ENCODE measurements at regions not wholly inside any gene's neighbourhood (a gene's known extent, or its start where the extent isn't known, plus 50 kb on each side); places are given as distances from the start of the nearest gene placed in this dataset.

- Histone ChIP-seq H3K27me3 (replicated peaks; ENCODE audit: control insufficient read depth, insufficient read depth, low read length) (no peaks in the 10 kb centered on the region; the same call in 1 of the 2 replicates), H3K4me1 (no peaks in the 10 kb centered on the region), H3K4me3 (ENCODE audit: low read depth, low read length) (no peak overlapping the region), H3K36me3 (ENCODE audit: control insufficient read depth, insufficient read depth, low read length) (no peaks in the 10 kb centered on the region), H3K9me3 (no peaks in the 10 kb centered on the region)
- no peaks in the 10 kb centered on the region for H3K9me3 Mint-ChIP-seq (ENCODE audit: unreplicated experiment)
- H3K4me3 Mint-ChIP-seq (ENCODE audit: unreplicated experiment) = no peak overlapping the region
- intact Hi-C loops (cut with micrococcal nuclease; ENCODE audit: unreplicated experiment) = no loop called here
- ChIA-PET CTCF (no interaction called here), POLR2A (no interaction called here)
- no peaks in the 10 kb centered on the region for H3K36me3 Mint-ChIP-seq (ENCODE audit: insufficient read depth, unreplicated experiment)
- no peaks in the 10 kb centered on the region for H3K4me1 Mint-ChIP-seq (ENCODE audit: low read depth, unreplicated experiment)
- no peak for DNase-seq
- peaks cover 35% of the 10 kb centered on the region for H3K27me3 Mint-ChIP-seq (ENCODE audit: insufficient read depth, unreplicated experiment)
- H3K27ac Mint-ChIP-seq (ENCODE audit: unreplicated experiment) = no peak overlapping the region
- no TSS peak for BruUV-seq (replicated peaks)
- TF ChIP-seq, protein P1, sequence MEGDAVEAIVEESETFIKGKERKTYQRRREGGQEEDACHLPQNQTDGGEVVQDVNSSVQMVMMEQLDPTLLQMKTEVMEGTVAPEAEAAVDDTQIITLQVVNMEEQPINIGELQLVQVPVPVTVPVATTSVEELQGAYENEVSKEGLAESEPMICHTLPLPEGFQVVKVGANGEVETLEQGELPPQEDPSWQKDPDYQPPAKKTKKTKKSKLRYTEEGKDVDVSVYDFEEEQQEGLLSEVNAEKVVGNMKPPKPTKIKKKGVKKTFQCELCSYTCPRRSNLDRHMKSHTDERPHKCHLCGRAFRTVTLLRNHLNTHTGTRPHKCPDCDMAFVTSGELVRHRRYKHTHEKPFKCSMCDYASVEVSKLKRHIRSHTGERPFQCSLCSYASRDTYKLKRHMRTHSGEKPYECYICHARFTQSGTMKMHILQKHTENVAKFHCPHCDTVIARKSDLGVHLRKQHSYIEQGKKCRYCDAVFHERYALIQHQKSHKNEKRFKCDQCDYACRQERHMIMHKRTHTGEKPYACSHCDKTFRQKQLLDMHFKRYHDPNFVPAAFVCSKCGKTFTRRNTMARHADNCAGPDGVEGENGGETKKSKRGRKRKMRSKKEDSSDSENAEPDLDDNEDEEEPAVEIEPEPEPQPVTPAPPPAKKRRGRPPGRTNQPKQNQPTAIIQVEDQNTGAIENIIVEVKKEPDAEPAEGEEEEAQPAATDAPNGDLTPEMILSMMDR (IDR thresholded peaks at IDR 0.05; ENCODE audit: insufficient read depth in 1 of 2, low read depth in 1 of 2, low read length in 1 of 2, severe bottlenecking in 1 of 2, unreplicated experiment in 1 of 2) = no peak
Measured at GRCh38 chr14:104374718-104375080, 204.9 kb upstream of the C14orf180 start.

GRCh38 chr14:104375551-104376201, 203.9 kb upstream of the C14orf180 start:
- Mint-ChIP-seq H3K27me3 (ENCODE audit: insufficient read depth, unreplicated experiment) (peaks cover 37% of the 10 kb centered on the region), H3K36me3 (ENCODE audit: insufficient read depth, unreplicated experiment) (no peaks in the 10 kb centered on the region), H3K27ac (ENCODE audit: unreplicated experiment) (no peak overlapping the region), H3K9me3 (ENCODE audit: unreplicated experiment) (peaks cover 3% of the 10 kb centered on the region), H3K4me3 (ENCODE audit: unreplicated experiment) (no peak overlapping the region), H3K4me1 (ENCODE audit: low read depth, unreplicated experiment) (no peaks in the 10 kb centered on the region)
- no peak for DNase-seq
- ChIA-PET POLR2A (no interaction called here), CTCF (no interaction called here)
- Histone ChIP-seq H3K9me3 (no peaks in the 10 kb centered on the region), H3K4me3 (ENCODE audit: low read depth, low read length) (no peak overlapping the region), H3K36me3 (ENCODE audit: control insufficient read depth, insufficient read depth, low read length) (no peaks in the 10 kb centered on the region), H3K27me3 (replicated peaks; ENCODE audit: control insufficient read depth, insufficient read depth, low read length) (no peaks in the 10 kb centered on the region; the same call in 1 of the 2 replicates), H3K4me1 (no peaks in the 10 kb centered on the region)
- BruUV-seq (replicated peaks) = no TSS peak
- TF ChIP-seq, protein P1 (IDR thresholded peaks at IDR 0.05; ENCODE audit: insufficient read depth in 1 of 2, low read depth in 1 of 2, low read length in 1 of 2, severe bottlenecking in 1 of 2, unreplicated experiment in 1 of 2) = no peak
- intact Hi-C loops (cut with micrococcal nuclease; ENCODE audit: unreplicated experiment) = no loop called here

DNA sequence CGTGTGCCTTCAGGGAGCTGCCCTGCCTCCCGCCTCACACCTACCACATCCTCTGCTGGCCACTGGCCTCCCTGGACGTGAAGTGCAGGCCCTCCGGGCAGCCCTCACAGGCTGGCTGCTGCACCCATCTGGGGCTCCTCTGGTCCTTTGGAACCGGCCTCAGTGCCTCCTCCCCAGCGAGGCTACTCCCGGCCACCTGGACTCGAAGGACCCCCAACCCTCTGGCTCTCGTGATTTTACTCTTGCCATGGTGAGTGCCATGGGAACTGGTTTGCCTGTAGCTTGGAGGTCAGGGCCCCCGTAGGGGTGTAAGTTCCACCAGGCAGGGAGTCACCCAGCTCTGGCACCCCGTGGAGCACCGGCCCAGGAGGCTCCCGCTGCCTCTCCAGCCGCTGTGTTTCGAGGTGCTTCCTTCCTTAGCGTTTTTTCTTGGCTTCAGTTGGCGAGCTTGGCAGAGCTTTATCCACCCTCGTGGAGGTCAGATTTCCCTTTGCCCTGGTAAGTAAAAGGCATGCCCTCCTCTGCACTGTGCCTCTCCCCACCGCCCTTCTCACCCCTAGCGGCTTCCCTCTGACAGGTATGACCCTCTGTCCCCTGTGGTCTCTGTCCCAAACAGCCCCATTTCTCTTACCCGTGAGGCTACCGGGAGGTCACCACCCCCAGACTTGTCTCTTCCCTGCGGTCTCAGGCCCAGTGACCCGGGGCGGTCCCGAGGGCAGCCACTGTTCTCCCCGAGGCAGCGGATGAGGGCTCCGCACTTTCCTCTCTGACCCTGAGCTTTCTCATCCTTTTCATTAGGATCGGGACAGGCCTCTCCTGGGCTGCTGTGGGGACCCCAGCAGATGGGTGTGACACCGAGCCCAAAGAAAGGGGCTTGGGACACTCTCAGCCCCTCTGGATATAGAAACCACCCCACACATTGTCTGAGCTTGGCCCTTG, 203.1 kb upstream of the C14orf180 start:
- Histone ChIP-seq H3K9me3 (0 out of 2 replicates have a peak, but pooled peaks cover 5% of the 10 kb centered on the region), H3K4me3 (ENCODE audit: low read depth, low read length) (no peak overlapping the region), H3K36me3 (ENCODE audit: control insufficient read depth, insufficient read depth, low read length) (no peaks in the 10 kb centered on the region), H3K4me1 (no peaks in the 10 kb centered on the region), H3K27me3 (replicated peaks; ENCODE audit: control insufficient read depth, insufficient read depth, low read length) (no peaks in the 10 kb centered on the region; the same call in 1 of the 2 replicates)
- no peak for DNase-seq
- peaks cover 38% of the 10 kb centered on the region for H3K27me3 Mint-ChIP-seq (ENCODE audit: insufficient read depth, unreplicated experiment)
- TF ChIP-seq, protein P1 (IDR thresholded peaks at IDR 0.05; ENCODE audit: insufficient read depth in 1 of 2, low read depth in 1 of 2, low read length in 1 of 2, severe bottlenecking in 1 of 2, unreplicated experiment in 1 of 2) = no peak
- H3K4me1 Mint-ChIP-seq (ENCODE audit: low read depth, unreplicated experiment) = no peaks in the 10 kb centered on the region
- intact Hi-C loops (cut with micrococcal nuclease; ENCODE audit: unreplicated experiment) = no loop called here
- peaks cover 11% of the 10 kb centered on the region for H3K9me3 Mint-ChIP-seq (ENCODE audit: unreplicated experiment)
- CTCF ChIA-PET = no interaction called here
- BruUV-seq (replicated peaks) = no TSS peak
- POLR2A ChIA-PET = no interaction called here
- no peak overlapping the region for H3K4me3 Mint-ChIP-seq (ENCODE audit: unreplicated experiment)
- H3K36me3 Mint-ChIP-seq (ENCODE audit: insufficient read depth, unreplicated experiment) = no peaks in the 10 kb centered on the region
- no peak overlapping the region for H3K27ac Mint-ChIP-seq (ENCODE audit: unreplicated experiment)
